Adrenal gland (tissue), 9 donors: ENCODE measurements at regions not wholly inside any gene's neighbourhood (a gene's known extent, or its start where the extent isn't known, plus 50 kb on each side); places are given as distances from the start of the nearest gene placed in this dataset.

Source experiments
- DNase-seq, 7 donors: peaks; one replicate each; pipeline ENCODE4 v3.0.0-alpha.2; 2019 to 2020
- H3K27ac ChIP-seq, 5 donors: fragments of 200-600 bp; sonication (generic) in 4 of 5; 1 replicate in 3 of 5; 2 replicates in 2 of 5; pipeline versions ENCODE4 v1.5.1 to v1.8.0; 2016 to 2020; ENCODE audit warnings: mild to moderate bottlenecking in 1 of 5
- H3K27me3 ChIP-seq: fragments of 200-600 bp; 2 replicates; pipeline ENCODE4 v1.8.0; 2021
- H3K36me3 ChIP-seq, 2 donors: fragments of 200-600 bp; replicated peaks in 1 of 2; 1 replicate in 1 of 2; 2 replicates in 1 of 2; pipeline versions ENCODE4 v1.5.1 to v1.8.0; 2018 to 2022
- H3K4me1 ChIP-seq, 2 donors: fragments of 200-600 bp; replicated peaks in 1 of 2; 1 replicate in 1 of 2; 2 replicates in 1 of 2; pipeline versions ENCODE4 v1.5.1 to v1.8.0; 2018 to 2021
- H3K4me3 ChIP-seq, 4 donors: fragments of 200-600 bp; sonication (generic) in 3 of 4; one replicate each; pipeline ENCODE4 v1.5.1; 2016 to 2018
- H3K9me3 ChIP-seq, 3 donors: fragments of 200-600 bp; sonication (generic) in 1 of 3; replicated peaks in 1 of 3; 1 replicate in 2 of 3; 2 replicates in 1 of 3; pipeline versions ENCODE4 v1.5.1 to v1.8.0; 2016 to 2021
- CTCF ChIP-seq, 6 experiments: fragments of 450-650 bp in 4 of 6; fragments of 200-600 bp in 2 of 6; sonication (generic) in 1 of 6; IDR thresholded peaks; 1 replicate in 5 of 6; 2 replicates in 1 of 6; pipeline versions ENCODE4 v1.5.1 to v1.8.0; 2016 to 2021; ENCODE audit warnings: antibody characterized with exemption in 6 of 6, mild to moderate bottlenecking in 2 of 6, moderate library complexity in 1 of 6
- POLR2A ChIP-seq, 2 donors: fragments of 450-650 bp; IDR thresholded peaks; one replicate each; pipeline ENCODE4 v1.6.1; 2017; ENCODE audit warnings: antibody characterized with exemption in 2 of 2, mild to moderate bottlenecking in 2 of 2, moderate library complexity in 1 of 2
- WGBS, 4 donors: extraction: QIAGEN DNeasy Blood & Tissue Kit in 2 of 4; methylation state at CpG; one replicate each; pipeline versions ENCODE4 v1.1.5 to v1.1.7; 2013 to 2017; 5-methylcytosine and 5-hydroxymethylcytosine counted together
- intact Hi-C, 2 donors: fragments of 100-400 bp; cut with DNase I; formaldehyde crosslinking; loops; one replicate each; pipeline versions ENCODE4 v1.14.1 to v1.15.0; 2022 to 2023
- donor health status: healthy with polysubstance abuse.
- donor health status: Bipolar disorder and iron deficiency.
- donor health status: DM: yes; HTN: yes; CAD: no.
- donor health status: DM: no; HTN: no; CAD: no.
- donor health status: DM: no; HTN: no; CAD: no.

DNA sequence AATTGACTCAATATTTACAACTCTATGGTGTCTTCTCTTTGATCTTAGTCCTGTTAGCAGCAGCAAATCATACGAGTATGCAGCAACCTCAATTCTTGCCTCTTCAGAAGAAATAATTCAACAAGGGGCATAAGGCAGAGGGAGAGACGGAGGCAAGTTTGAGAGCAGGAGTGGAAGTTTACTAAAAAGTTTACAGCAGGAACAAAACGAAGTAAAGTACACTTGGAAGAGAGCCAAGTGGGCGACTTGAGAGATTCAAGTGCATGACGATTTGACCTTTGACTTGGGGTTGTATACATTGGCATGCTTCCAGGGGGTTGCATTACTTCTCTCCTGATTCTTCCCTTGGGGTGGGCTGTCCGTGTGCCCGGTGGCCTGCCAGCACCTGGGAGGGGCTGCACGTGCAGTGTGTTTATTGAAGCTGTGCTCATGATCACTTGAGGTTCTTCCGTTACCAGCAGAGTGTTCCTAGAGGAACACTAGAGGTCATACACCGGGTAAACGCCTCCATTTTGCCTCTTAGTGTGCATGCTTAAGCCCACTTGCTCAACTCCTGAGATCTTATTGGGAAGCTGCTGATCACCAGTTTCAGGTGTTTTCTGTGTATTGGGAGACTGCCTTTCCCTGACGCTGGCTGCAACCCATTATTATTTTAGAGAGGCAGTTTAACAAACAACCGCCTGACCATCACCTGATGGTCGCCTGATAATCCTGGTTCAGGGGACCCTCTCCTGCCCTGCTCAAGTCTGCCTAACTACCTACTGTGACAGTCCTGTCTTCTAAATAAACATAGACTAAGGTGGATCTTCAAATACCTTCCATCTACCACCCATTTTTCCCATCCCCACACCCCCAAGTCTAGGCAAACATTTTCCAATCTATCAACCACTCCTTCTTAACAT is 172.4 kb upstream of the MYLIP start:
- no peak for TF ChIP-seq CTCF (IDR thresholded peaks at IDR 0.05)
- Histone ChIP-seq H3K27me3 (no peaks in the 10 kb centered on the region), H3K36me3 (no peaks in the 10 kb centered on the region), H3K9me3 (no peaks in the 10 kb centered on the region), H3K27ac (no peak overlapping the region), H3K4me1 (peaks cover 0 to 2% of the 10 kb centered on the region in 2 donors), H3K4me3 (no peak overlapping the region)
- WGBS, 4 donors, result 57 to 67% (median 64%) methylated on average over 13 to 14 of the region's 14 CpGs
- intact Hi-C loops, result no loop called here
- DNase-seq, result no peak

- DNase-seq, result no peak
- H3K4me3 ChIP-seq, result no peak overlapping the region
- 82 to 97% (median 89%) methylated on average over 3 of the region's 3 CpGs for WGBS, 4 donors
- H3K27me3 ChIP-seq, result no peaks in the 10 kb centered on the region
- no peaks in the 10 kb centered on the region for H3K9me3 ChIP-seq
- TF ChIP-seq POLR2A (IDR thresholded peaks at IDR 0.05) (no peak), CTCF (IDR thresholded peaks at IDR 0.05) (no peak)
- intact Hi-C loops, result no loop called here
- peaks cover 0 to 2% of the 10 kb centered on the region in 2 donors for H3K4me1 ChIP-seq
- H3K27ac ChIP-seq, result no peak overlapping the region
- no peaks in the 10 kb centered on the region for H3K36me3 ChIP-seq
These were observed 173.4 kb upstream of the MYLIP start for GRCh38 chr6:15955484-15955883.

- no peak overlapping the region for H3K4me3 ChIP-seq
- peaks cover 4 to 7% of the 10 kb centered on the region in 2 donors for H3K4me1 ChIP-seq
- WGBS, 4 donors, result 55 to 81% (median 68%) methylated on average over 2 to 3 of the region's 3 CpGs
- TF ChIP-seq CTCF (IDR thresholded peaks at IDR 0.05), result no peak
- TF ChIP-seq POLR2A (IDR thresholded peaks at IDR 0.05), result no peak
- H3K27me3 ChIP-seq, result no peaks in the 10 kb centered on the region
- H3K9me3 ChIP-seq, result no peaks in the 10 kb centered on the region
- intact Hi-C loops, result no loop called here
- no peaks in the 10 kb centered on the region for H3K36me3 ChIP-seq
- no peak for DNase-seq
- H3K27ac ChIP-seq, result no peak overlapping the region
These were observed 175.6 kb upstream of the MYLIP start for GRCh38 chr6:15953152-15953880.
